GM10266 (cell line): ENCODE measurements at regions not wholly inside any gene's neighbourhood (a gene's known extent, or its start where the extent isn't known, plus 50 kb on each side); places are given as distances from the start of the nearest gene placed in this dataset.

ENCODE experiments used
- DNase-seq: peaks from one replicate; pipeline ENCODE4 v3.0.0; 2012; ENCODE audit errors: extremely low spot score
- TF ChIP-seq, protein P1 (sequence below): IDR thresholded peaks from 2 replicates; pipeline ENCODE4 v1.5.1; 2012; ENCODE audit warnings: mild to moderate bottlenecking, low read depth; ENCODE audit not compliant: control insufficient read depth, insufficient read depth; ENCODE audit errors: missing control alignments

GRCh38 chr15:61743345-61743909 lies 316.8 kb downstream of the VPS13C start:
- TF ChIP-seq, protein P1, sequence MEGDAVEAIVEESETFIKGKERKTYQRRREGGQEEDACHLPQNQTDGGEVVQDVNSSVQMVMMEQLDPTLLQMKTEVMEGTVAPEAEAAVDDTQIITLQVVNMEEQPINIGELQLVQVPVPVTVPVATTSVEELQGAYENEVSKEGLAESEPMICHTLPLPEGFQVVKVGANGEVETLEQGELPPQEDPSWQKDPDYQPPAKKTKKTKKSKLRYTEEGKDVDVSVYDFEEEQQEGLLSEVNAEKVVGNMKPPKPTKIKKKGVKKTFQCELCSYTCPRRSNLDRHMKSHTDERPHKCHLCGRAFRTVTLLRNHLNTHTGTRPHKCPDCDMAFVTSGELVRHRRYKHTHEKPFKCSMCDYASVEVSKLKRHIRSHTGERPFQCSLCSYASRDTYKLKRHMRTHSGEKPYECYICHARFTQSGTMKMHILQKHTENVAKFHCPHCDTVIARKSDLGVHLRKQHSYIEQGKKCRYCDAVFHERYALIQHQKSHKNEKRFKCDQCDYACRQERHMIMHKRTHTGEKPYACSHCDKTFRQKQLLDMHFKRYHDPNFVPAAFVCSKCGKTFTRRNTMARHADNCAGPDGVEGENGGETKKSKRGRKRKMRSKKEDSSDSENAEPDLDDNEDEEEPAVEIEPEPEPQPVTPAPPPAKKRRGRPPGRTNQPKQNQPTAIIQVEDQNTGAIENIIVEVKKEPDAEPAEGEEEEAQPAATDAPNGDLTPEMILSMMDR, result no peak
- DNase-seq, result no peak

- no peak for DNase-seq
- TF ChIP-seq, protein P1, result no peak
These were observed 317.7 kb downstream of the VPS13C start for GRCh38 chr15:61742591-61742990.

GRCh38 chr15:61736790-61737189 lies 323.5 kb downstream of the VPS13C start:
- TF ChIP-seq, protein P1, result no peak
- DNase-seq, result no peak

DNA sequence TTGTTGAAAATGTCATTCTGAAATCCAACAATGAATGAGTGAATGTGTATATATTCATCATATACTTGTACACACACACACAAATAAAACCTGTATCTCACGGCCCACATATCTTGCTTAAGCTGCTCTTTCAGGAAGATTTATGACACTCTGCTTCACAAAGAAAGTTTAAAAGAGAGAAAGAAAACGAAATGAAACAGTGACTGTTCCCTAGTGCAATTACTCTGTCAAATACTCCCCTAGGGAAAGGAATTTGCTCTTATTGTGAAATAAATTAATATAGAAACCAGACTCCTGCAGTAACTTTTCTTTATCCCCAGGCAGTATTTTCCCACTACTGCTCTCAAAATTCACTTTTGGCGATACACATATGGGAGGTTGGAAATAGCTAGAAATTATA lies 329.1 kb downstream of the VPS13C start:
- no peak for DNase-seq
- TF ChIP-seq, protein P1, result no peak

GRCh38 chr15:61729646-61730045 lies 330.6 kb downstream of the VPS13C start:
- no peak for DNase-seq
- TF ChIP-seq, protein P1, result no peak

GRCh38 chr15:61726166-61726565 lies 334.1 kb downstream of the VPS13C start:
- TF ChIP-seq, protein P1, result no peak
- no peak for DNase-seq

- TF ChIP-seq, protein P1, result no peak
- DNase-seq, result no peak
These were observed 335.0 kb downstream of the VPS13C start for GRCh38 chr15:61725251-61725650.
